WTC11 (cell line): ENCODE measurements at regions not wholly inside any gene's neighbourhood (a gene's known extent, or its start where the extent isn't known, plus 50 kb on each side); places are given as distances from the start of the nearest gene placed in this dataset.

Experiments
- ATAC-seq: fragments of 200-7000 bp; cut with Tn5 transposase; 2 replicates; pipeline ENCODE4 v1.10.0; 2021; ENCODE audit warnings: mild to moderate bottlenecking, moderate library complexity
- CTCF ChIA-PET: fragments of 300-600 bp; sonication (Branson Sonifier 250); formaldehyde crosslinking; loops from one replicate; lab custom pipeline; 2021; ENCODE audit warnings: antibody characterized with exemption; lab: Charles Lee
- POLR2A ChIA-PET: fragments of 350-600 bp; sonication (Branson Sonifier 250); formaldehyde crosslinking; loops from one replicate; lab custom pipeline; 2021; ENCODE audit warnings: antibody characterized with exemption; lab: Charles Lee
- DNase-seq: peaks from one replicate; pipeline ENCODE4 v3.0.0; 2021; ENCODE audit warnings: low spot score
- H3K27ac Mint-ChIP-seq: 2 replicates; pipeline ENCODE4 v1.8.0; 2021; ENCODE audit warnings: mixed read lengths
- H3K27me3 Mint-ChIP-seq: 2 replicates; pipeline ENCODE4 v1.8.0; 2021; ENCODE audit warnings: low read depth, mild to moderate bottlenecking, moderate library complexity, mixed read lengths
- H3K36me3 Mint-ChIP-seq: 2 replicates; pipeline ENCODE4 v1.8.0; 2021; ENCODE audit warnings: mixed read lengths
- H3K4me1 Mint-ChIP-seq: 2 replicates; pipeline ENCODE4 v1.8.0; 2022; ENCODE audit warnings: mixed read lengths
- H3K4me3 Mint-ChIP-seq: 2 replicates; pipeline ENCODE4 v1.8.0; 2021; ENCODE audit warnings: mild to moderate bottlenecking, moderate library complexity, mixed read lengths
- H3K9me3 Mint-ChIP-seq: 2 replicates; pipeline ENCODE4 v1.8.0; 2021; ENCODE audit warnings: mixed read lengths
- AR ChIP-seq: fragments of 250-450 bp; sonication (Bioruptor Pico); IDR thresholded peaks from 2 replicates; pipeline ENCODE4 v1.9.0; 2021; ENCODE audit warnings: mild to moderate bottlenecking
- CREM ChIP-seq: sonication (generic); formaldehyde crosslinking; IDR thresholded peaks from 2 replicates; pipeline ENCODE4 v1.8.1; 2022; ENCODE audit warnings: mild to moderate bottlenecking, missing genetic modification reagents, moderate library complexity
- ESRRA ChIP-seq: sonication (generic); formaldehyde crosslinking; IDR thresholded peaks from 2 replicates; pipeline ENCODE4 v1.8.1; 2022; ENCODE audit warnings: mild to moderate bottlenecking, missing genetic modification reagents, borderline replicate concordance
- ETV6 ChIP-seq: sonication (generic); formaldehyde crosslinking; IDR thresholded peaks from 2 replicates; pipeline ENCODE4 v1.8.1; 2022; ENCODE audit warnings: mild to moderate bottlenecking, missing genetic modification reagents
- FOXJ3 ChIP-seq: sonication (generic); formaldehyde crosslinking; IDR thresholded peaks from 2 replicates; pipeline ENCODE4 v1.9.0; 2021; ENCODE audit warnings: missing genetic modification reagents, mild to moderate bottlenecking, borderline replicate concordance
- FOXP1 ChIP-seq: sonication (generic); formaldehyde crosslinking; IDR thresholded peaks from 2 replicates; pipeline ENCODE4 v1.8.0; 2022; ENCODE audit warnings: missing genetic modification reagents, mild to moderate bottlenecking, moderate library complexity, borderline replicate concordance
- GRHL2 ChIP-seq: fragments of 250-450 bp; sonication (Bioruptor Pico); IDR thresholded peaks from 2 replicates; pipeline ENCODE4 v1.8.0; 2022; ENCODE audit warnings: mild to moderate bottlenecking, moderate library complexity; ENCODE audit not compliant: insufficient replicate concordance, severe bottlenecking
- GTF2I ChIP-seq: fragments of 250-450 bp; sonication (Bioruptor Pico); conservative IDR thresholded peaks from 2 replicates; pipeline ENCODE4 v1.4.0; 2021; ENCODE audit warnings: mild to moderate bottlenecking
- IRF2 ChIP-seq: sonication (generic); formaldehyde crosslinking; IDR thresholded peaks from 2 replicates; pipeline ENCODE4 v1.8.0; 2022; ENCODE audit warnings: low read depth, missing genetic modification reagents, borderline replicate concordance
- MYBL2 ChIP-seq: sonication (generic); formaldehyde crosslinking; IDR thresholded peaks from 2 replicates; pipeline ENCODE4 v1.8.1; 2023; ENCODE audit warnings: mild to moderate bottlenecking, moderate library complexity, missing genetic modification reagents
- NR1H2 ChIP-seq: sonication (generic); formaldehyde crosslinking; IDR thresholded peaks from 2 replicates; pipeline ENCODE4 v1.9.0; 2021; ENCODE audit warnings: mild to moderate bottlenecking, moderate library complexity, missing genetic modification reagents
- NR2C2 ChIP-seq: sonication (generic); formaldehyde crosslinking; IDR thresholded peaks from 2 replicates; pipeline ENCODE4 v1.8.0; 2022; ENCODE audit warnings: mild to moderate bottlenecking, missing genetic modification reagents
- OVOL2 ChIP-seq: fragments of 250-450 bp; sonication (Bioruptor Pico); IDR thresholded peaks from 2 replicates; pipeline ENCODE4 v1.9.0; 2021; ENCODE audit warnings: mild to moderate bottlenecking, borderline replicate concordance
- PREB ChIP-seq: sonication (generic); formaldehyde crosslinking; IDR thresholded peaks from 2 replicates; pipeline ENCODE4 v1.8.1; 2022; ENCODE audit warnings: mild to moderate bottlenecking, missing genetic modification reagents, moderate library complexity, borderline replicate concordance
- PRRX2 ChIP-seq: fragments of 250-450 bp; sonication (Bioruptor Pico); IDR thresholded peaks from 2 replicates; pipeline ENCODE4 v1.8.0; 2021; ENCODE audit warnings: mild to moderate bottlenecking
- SMAD3 ChIP-seq: sonication (generic); formaldehyde crosslinking; IDR thresholded peaks from 2 replicates; pipeline ENCODE4 v1.8.0; 2022; ENCODE audit warnings: missing genetic modification reagents, mild to moderate bottlenecking, borderline replicate concordance
- SP1 ChIP-seq: sonication (generic); formaldehyde crosslinking; conservative IDR thresholded peaks from 2 replicates; pipeline ENCODE4 v1.8.1; 2022; ENCODE audit warnings: missing genetic modification reagents
- USF1 ChIP-seq: sonication (generic); formaldehyde crosslinking; IDR thresholded peaks from 2 replicates; pipeline ENCODE4 v1.8.0; 2022; ENCODE audit warnings: mild to moderate bottlenecking, missing genetic modification reagents
- ZBTB21 ChIP-seq: sonication (generic); formaldehyde crosslinking; IDR thresholded peaks from 2 replicates; pipeline ENCODE4 v1.8.1; 2023; ENCODE audit warnings: mild to moderate bottlenecking, missing genetic modification reagents, borderline replicate concordance
- ZMAT4 ChIP-seq: fragments of 250-450 bp; sonication (Bioruptor Pico); IDR thresholded peaks from 2 replicates; pipeline ENCODE4 v1.9.0; 2021; ENCODE audit warnings: mild to moderate bottlenecking
- ZNF281 ChIP-seq: sonication (generic); formaldehyde crosslinking; IDR thresholded peaks from 2 replicates; pipeline ENCODE4 v1.8.0; 2023; ENCODE audit warnings: mild to moderate bottlenecking, missing genetic modification reagents
- ZNF396 ChIP-seq: fragments of 250-450 bp; sonication (Bioruptor Pico); IDR thresholded peaks from 2 replicates; pipeline ENCODE4 v1.8.0; 2021; ENCODE audit warnings: mild to moderate bottlenecking, moderate library complexity, borderline replicate concordance

- TF ChIP-seq ZNF281 (CRISPR knock-in tag) (no peak), NR1H2 (CRISPR knock-in tag) (no peak), MYBL2 (CRISPR knock-in tag) (no peak), SP1 (CRISPR knock-in tag) (no peak), GTF2I (CRISPR knock-in tag) (no peak), NR2C2 (CRISPR knock-in tag) (no peak), AR (CRISPR knock-in tag) (no peak), CREM (CRISPR knock-in tag) (no peak), ESRRA (no peak), PRRX2 (no peak)
Measured at GRCh38 chr18:28651298-28651697, 474.4 kb upstream of the CDH2 start (continued).

- DNase-seq: no peak
- CTCF ChIA-PET: no interaction called here
Measured at GRCh38 chr18:28650860-28651259, 473.9 kb upstream of the CDH2 start.

More at GRCh38 chr18:28650860-28651259, 473.9 kb upstream of the CDH2 start:
- H3K9me3 Mint-ChIP-seq: no peaks in the 10 kb centered on the region
- TF ChIP-seq FOXP1 (CRISPR knock-in tag) (no peak), USF1 (no peak), ETV6 (CRISPR knock-in tag) (no peak), AR (CRISPR knock-in tag) (no peak), OVOL2 (no peak), IRF2 (no peak), ZMAT4 (CRISPR knock-in tag) (no peak), ZNF281 (CRISPR knock-in tag) (no peak), SMAD3 (CRISPR knock-in tag) (no peak), PREB (no peak), ZNF396 (CRISPR knock-in tag) (no peak), FOXJ3 (CRISPR knock-in tag) (no peak), GRHL2 (no peak), MYBL2 (CRISPR knock-in tag) (no peak), ZBTB21 (CRISPR knock-in tag) (no peak)
- TF ChIP-seq, all 79 proteins: peak for 0
- H3K36me3 Mint-ChIP-seq: no peaks in the 10 kb centered on the region
- no peak overlapping the region for H3K4me3 Mint-ChIP-seq
- no peak overlapping the region for H3K27ac Mint-ChIP-seq
- no peak for ATAC-seq
- no peaks in the 10 kb centered on the region for H3K4me1 Mint-ChIP-seq
- POLR2A ChIA-PET: no interaction called here
- no peaks in the 10 kb centered on the region for H3K27me3 Mint-ChIP-seq
